Hippocampal formation (tissue), 2 donors: ENCODE measurements at regions not wholly inside any gene's neighbourhood (a gene's known extent, or its start where the extent isn't known, plus 50 kb on each side); places are given as distances from the start of the nearest gene placed in this dataset.
"Not testable (repeated sequence)": the region's sequence is repeated elsewhere in the genome, so short reads cannot be mapped to it uniquely, and the experiment has no call there.

Source experiments
- DNase-seq, 2 donors: peaks; one replicate each; lab custom pipeline; 2025; lab: John Stamatoyannopoulos, UW

DNA sequence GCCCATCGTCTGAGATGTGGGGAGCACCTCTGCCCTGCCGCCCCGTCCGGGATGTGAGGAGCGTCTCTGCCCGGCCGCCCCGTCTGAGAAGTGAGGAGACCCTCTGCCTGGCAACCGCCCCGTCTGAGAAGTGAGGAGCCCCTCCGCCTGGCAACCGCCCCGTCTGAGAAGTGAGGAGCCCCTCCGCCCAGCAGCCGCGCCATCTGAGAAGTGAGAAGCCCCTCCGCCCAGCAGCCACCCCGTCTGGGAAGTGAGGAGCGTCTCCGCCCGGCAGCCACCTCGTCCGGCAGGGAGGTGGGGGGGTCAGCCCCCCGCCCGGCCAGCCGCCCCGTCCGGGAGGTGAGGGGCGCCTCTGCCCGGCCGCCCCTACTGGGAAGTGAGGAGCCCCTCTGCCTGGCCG lies 267.2 kb downstream of the MEF2C start:
- not testable (repeated sequence) for DNase-seq

GRCh38 chr5:88613051-88613450 lies 269.9 kb downstream of the MEF2C start:
- DNase-seq = no peak

DNA sequence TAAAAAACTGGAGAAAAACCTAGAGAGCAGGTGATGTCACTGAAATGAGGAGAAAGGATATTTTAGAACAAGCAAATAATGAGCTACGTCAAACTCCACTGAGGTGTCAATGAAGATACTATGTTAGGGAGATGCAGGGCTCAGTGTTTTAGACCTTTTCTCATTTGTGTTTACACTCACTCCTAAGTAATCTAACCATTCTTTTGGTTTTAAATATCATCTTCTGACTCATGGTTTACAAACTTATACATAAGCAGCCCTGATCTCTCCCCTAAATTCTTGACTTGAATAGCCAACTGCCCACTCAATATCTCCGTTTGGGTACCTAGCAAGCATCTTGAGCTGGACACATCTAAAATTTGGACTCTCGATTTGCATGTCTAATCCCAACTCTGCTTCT lies 272.4 kb downstream of the MEF2C start:
- DNase-seq = no peak

GRCh38 chr5:88607492-88607891 lies 275.5 kb downstream of the MEF2C start:
- no peak for DNase-seq

DNA sequence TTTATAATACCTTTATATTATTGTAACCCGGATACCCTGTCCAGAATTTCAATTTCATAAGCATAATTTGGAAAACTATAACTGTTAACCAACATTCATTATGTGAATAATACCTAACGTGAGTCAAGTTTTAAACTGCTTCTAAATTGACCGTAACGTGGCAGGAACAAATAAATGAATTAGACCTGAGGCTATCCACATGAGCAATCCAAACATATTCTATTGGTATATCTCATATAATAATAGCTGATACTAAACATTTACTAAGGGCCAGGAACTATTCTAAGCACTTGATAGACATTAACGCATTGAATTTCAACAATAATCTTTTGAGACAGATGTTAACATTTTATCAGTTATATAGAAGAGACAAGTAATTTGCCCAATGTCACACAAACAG lies 276.4 kb downstream of the MEF2C start:
- DNase-seq = no peak

GRCh38 chr5:88606173-88606572 lies 276.8 kb downstream of the MEF2C start:
- DNase-seq = no peak

DNA sequence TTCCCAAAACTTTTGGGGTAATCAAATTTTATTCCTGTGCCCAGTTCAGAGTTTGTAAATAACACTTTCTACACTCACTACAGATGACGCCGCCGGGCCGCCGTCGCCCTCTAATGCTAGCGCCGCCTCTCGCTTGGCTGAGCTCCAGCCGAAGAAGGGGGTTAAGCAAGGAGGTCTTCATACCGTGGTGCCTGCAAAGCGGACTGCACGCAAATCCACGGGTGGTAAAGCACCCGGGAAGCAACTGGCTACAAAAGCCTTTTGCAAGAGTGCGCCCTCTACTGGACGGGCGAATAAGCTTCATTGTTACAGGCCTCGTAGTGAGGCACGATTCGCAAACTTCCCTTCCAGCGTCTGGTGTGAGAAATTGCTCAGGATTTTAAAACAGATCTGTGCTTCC lies 280.4 kb downstream of the MEF2C start:
- DNase-seq = no peak

DNA sequence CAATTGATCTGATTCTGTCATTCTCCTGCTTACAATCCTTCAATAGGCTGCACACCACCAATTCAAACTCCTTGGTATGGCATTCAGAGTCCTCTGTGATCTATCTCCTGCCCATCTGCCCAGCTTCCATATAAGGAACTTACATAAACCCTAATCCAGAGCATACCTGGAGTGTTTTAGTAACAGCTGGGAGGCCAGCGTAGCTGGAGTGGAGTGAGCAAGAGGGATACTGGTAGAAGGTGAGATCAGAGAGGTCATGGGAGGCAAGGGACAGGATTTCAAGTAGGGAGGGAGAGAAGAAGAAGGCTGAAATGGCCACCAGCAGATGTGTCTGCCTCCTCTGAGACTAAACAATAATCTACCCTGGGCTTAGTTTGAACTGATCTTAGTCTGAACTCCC lies 288.5 kb downstream of the MEF2C start:
- no peak for DNase-seq

DNA sequence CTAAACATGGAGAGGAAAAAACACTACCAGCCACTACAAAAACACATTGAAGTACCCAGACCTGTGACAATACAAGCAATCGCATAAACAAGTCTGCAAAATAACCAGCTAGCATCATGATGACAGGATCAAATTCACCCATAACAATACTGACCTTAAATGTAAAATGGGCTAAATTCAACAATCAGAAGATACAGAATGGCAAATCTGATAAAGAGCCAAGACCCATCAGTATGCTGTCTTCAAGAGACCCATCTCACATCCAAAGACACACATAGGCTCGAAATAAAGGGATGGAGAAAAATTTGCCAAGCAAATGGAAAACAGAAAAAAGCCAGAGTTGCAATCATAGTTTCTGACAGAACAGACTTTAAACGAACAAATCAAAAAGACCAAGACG lies 294.4 kb downstream of the MEF2C start:
- DNase-seq = no peak

GRCh38 chr5:88583471-88583870 lies 299.5 kb downstream of the MEF2C start:
- DNase-seq = no peak

DNA sequence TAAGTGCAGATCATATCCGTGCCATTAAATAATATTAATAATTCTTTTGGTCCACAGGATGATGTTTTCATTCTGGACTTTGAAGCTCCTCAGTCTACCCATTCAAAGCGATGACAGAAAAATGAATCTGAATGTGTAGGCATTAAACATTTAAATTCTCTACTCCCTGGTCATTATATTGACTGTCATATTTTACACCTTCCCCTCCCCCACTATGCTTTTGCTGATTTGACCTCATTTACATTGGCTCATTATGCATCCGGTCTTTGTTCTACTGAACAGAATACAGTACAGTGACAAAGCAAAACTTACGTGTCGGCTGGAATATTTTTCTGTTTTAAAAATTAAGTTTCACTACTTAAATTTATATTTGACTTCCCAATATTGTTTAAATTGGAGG lies 289.7 kb upstream of the TMEM161B start:
- no peak for DNase-seq

DNA sequence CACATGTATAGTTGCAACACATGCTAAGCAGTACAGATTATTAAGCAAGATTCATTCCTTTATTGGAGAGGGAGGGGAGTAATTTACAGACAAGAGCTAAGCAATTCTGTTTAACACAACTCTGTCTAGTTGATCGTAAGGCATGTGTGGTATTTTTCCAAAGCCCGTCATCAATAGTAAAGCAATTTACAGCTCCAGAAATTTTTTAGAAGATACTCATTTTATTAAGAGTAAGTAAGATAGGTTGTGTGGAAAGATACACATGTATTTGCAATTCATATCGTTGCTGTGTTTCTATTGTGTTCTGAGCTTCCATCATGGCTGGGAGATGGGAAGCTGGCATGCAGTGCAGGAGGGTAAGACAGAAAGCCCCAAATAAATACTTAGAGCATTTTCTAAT lies 289.2 kb upstream of the TMEM161B start:
- DNase-seq = no peak

GRCh38 chr5:88557131-88557530 lies 288.5 kb upstream of the TMEM161B start:
- no peak for DNase-seq

GRCh38 chr5:88556406-88556805 lies 287.8 kb upstream of the TMEM161B start:
- no peak for DNase-seq

GRCh38 chr5:88555674-88556073 lies 287.0 kb upstream of the TMEM161B start:
- DNase-seq = peak in 1 of 2 donors; percentile 10

GRCh38 chr5:88553986-88554385 lies 285.3 kb upstream of the TMEM161B start:
- DNase-seq = no peak

GRCh38 chr5:88553136-88553875 lies 284.7 kb upstream of the TMEM161B start:
- no peak for DNase-seq

- DNase-seq = no peak
Observed at GRCh38 chr5:88552426-88552825, 283.8 kb upstream of the TMEM161B start.

DNA sequence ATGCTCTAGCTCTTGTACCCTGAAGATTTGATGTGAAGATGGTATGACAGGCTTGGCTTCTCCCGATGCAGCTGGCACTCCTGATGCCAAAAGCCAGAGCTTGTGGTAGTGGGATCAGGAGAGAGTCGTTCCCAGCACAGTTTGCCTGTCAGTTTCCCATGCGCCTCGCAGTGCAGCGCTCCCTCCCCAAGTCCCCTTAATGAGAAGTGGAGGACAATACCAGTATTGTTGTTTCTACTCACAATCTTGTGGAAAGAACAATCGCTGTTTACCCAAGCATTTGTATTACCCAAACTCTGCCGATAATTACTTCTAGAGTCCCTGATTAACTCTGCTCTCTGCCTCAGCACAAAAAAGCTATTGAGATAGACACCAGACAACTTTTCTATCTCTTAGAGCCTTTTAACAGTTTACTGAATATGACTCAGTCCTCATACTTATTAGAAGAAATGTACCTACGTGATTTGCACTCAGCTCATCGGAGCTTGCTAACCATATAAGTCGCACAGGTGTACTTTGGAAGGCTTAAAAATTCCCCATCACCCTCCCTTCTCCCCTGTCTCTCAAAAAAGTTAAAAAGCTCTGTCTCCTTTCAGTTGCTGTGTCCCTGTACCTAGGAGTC lies 283.2 kb upstream of the TMEM161B start:
- peak; percentile 32 to 73 for DNase-seq

DNA sequence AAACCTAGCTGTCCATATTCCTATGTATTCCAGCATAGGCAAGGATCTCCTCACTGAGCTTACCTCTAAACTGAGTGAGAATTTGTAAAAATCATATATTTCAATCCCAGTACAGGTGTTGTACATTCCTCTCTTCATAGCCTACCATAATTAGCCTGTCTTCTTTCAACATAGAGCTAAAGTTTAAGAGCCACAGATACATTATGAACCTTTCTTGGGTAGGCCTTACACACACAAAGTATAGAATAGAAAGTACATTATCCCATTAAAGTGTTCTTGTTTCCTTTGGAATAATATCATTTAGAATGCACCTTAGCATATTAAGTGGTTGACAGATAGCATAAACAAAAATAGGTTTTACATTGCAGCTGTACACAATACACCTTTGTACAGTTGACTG lies 282.1 kb upstream of the TMEM161B start:
- no peak for DNase-seq

GRCh38 chr5:88548136-88548805 lies 279.6 kb upstream of the TMEM161B start:
- no peak for DNase-seq

DNA sequence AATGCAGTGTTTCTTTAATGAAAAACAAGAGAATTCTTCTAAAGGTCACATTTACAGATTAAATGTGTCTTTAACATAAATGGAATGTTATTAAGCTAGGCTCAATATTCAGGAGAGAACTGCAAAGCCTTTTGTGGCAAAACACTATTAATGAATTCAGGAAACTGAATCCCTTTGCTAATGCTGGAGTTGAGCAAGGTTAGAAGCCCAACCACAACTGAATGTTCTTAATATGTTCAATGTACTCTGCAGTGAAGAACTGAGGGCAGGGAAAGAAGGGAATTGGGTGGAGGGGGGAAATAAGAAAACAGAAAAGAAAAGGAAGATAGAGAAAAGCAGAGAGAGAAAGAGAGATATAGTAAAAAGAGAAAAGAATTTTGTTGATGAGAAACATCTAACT lies 276.7 kb upstream of the TMEM161B start:
- no peak for DNase-seq

DNA sequence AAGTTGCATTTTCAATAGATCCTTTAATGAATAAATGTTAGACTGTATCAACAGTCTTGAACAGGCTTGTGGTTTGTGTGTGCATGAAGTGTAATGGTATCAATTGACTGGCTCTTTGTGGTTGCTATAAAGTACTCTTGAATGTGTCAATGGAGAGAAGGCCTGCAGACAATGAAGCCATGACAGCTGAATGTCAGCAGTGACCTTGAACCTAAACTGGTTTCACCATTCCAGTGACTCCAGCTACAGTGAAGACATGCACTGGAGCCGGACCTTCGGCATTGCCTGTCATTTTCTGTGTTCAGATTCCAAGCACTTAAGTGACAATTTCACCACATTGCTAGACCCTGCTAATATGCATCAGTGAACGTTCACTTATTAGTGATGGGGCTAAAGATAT lies 276.0 kb upstream of the TMEM161B start:
- no peak for DNase-seq
